ENCODE measurements at regions not wholly inside any gene's neighbourhood (a gene's known extent, or its start where the extent isn't known, plus 50 kb on each side); places are given as distances from the start of the nearest gene placed in this dataset.

DNA sequence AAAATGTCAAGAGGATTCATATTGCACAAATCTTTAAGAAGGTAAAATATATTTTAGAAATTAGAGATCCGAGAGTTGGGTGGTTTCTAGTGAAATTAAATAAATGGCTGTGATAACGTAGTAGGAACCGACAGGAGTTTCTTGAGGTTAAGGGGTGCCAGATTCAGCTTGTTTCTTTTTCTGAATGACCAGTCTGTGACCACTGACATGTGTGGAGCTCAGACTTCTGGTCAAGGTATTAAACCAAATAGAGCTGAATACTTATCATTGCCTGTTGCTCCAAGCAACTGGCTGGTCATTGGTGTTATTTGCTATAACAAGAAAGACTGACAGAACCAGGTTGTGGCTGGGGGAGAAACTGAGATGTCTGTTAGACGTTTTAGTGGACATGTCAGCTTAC, 408.2 kb upstream of the HS6ST1 start:
- no peak overlapping the region for H3K27ac ChIP-seq (ENCODE audit: control insufficient read depth, insufficient read depth, low read length)
- H2AFZ ChIP-seq (ENCODE audit: control insufficient read depth, low read length) = no peak overlapping the region
- no peaks in the 10 kb centered on the region for H3K9me3 ChIP-seq (ENCODE audit: control insufficient read depth, low read depth, low read length)
- TF ChIP-seq EZH2 (IDR thresholded peaks at IDR 0.05; ENCODE audit: low read length) = no peak
- TF ChIP-seq, protein P1, sequence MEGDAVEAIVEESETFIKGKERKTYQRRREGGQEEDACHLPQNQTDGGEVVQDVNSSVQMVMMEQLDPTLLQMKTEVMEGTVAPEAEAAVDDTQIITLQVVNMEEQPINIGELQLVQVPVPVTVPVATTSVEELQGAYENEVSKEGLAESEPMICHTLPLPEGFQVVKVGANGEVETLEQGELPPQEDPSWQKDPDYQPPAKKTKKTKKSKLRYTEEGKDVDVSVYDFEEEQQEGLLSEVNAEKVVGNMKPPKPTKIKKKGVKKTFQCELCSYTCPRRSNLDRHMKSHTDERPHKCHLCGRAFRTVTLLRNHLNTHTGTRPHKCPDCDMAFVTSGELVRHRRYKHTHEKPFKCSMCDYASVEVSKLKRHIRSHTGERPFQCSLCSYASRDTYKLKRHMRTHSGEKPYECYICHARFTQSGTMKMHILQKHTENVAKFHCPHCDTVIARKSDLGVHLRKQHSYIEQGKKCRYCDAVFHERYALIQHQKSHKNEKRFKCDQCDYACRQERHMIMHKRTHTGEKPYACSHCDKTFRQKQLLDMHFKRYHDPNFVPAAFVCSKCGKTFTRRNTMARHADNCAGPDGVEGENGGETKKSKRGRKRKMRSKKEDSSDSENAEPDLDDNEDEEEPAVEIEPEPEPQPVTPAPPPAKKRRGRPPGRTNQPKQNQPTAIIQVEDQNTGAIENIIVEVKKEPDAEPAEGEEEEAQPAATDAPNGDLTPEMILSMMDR (optimal IDR thresholded peaks at IDR 0.05 in 1 of 3, IDR thresholded peaks at IDR 0.05 in 1 of 3, conservative IDR thresholded peaks at IDR 0.05 in 1 of 3; ENCODE audit: extremely low read depth in 1 of 3, insufficient read depth in 2 of 3, low read length in 3 of 3) = no peak
- dilution Hi-C loops (cut with MboI; ENCODE audit: extremely low pct_ligation_motif_present, low sequenced_read_pairs) = no loop called here
- H3K36me3 ChIP-seq (ENCODE audit: control insufficient read depth in 2 of 2, extremely low read depth in 1 of 2, insufficient read depth in 2 of 2, low read length in 2 of 2) = no peaks in the 10 kb centered on the region
- H3K79me2 ChIP-seq (ENCODE audit: control insufficient read depth, insufficient read depth, low read length) = no peaks in the 10 kb centered on the region
- H3K4me2 ChIP-seq (ENCODE audit: control insufficient read depth, extremely low read depth, insufficient read depth, low read depth, low read length) = no peak overlapping the region
- no peaks in the 10 kb centered on the region for H3K27me3 ChIP-seq (ENCODE audit: control insufficient read depth, extremely low read depth, insufficient read depth, low read length)
- no peaks in the 10 kb centered on the region for H4K20me1 ChIP-seq (ENCODE audit: control insufficient read depth, extremely low read depth, insufficient read depth, low read length)
- H3K4me3 ChIP-seq (ENCODE audit: control insufficient read depth in 2 of 3, extremely low read depth in 1 of 3, insufficient read depth in 2 of 3, low read depth in 1 of 3, low read length in 3 of 3) = no peak overlapping the region
- no peaks in the 10 kb centered on the region for H3K9me1 ChIP-seq (ENCODE audit: control insufficient read depth, extremely low read depth, insufficient read depth, low read length)
- FAIRE-seq (no peak), DNase-seq (ENCODE audit: low read depth, low spot score) (no peak)
- H3K4me1 ChIP-seq (ENCODE audit: control insufficient read depth, extremely low read depth, insufficient read depth, low read length) = no peaks in the 10 kb centered on the region
- no peak overlapping the region for H3K9ac ChIP-seq (ENCODE audit: control insufficient read depth, extremely low read depth, insufficient read depth, low read length)

DNA sequence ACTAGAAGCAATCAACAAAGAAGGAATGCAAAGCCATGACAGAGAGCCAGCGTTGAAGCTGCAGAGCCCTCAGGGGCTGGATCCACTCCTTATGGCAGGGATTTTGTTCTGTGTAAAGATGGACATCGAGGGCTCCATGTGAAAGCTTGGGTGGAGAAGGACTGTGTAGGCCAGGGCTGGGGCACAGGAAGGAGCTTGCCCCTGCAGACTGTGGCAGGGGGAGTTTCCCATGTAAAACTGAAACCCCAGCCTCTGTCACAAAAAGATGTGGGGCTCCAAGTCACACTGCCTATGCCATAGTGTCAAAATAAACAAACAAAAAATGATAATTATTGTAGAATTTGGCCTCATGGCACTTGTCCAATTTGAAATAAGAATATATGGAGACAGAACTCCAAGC, 408.7 kb upstream of the HS6ST1 start:
- Histone ChIP-seq H3K4me2 (ENCODE audit: control insufficient read depth, extremely low read depth, insufficient read depth, low read depth, low read length) (no peak overlapping the region), H3K9me3 (ENCODE audit: control insufficient read depth, low read depth, low read length) (no peaks in the 10 kb centered on the region), H3K4me1 (ENCODE audit: control insufficient read depth, extremely low read depth, insufficient read depth, low read length) (no peaks in the 10 kb centered on the region), H3K9me1 (ENCODE audit: control insufficient read depth, extremely low read depth, insufficient read depth, low read length) (no peaks in the 10 kb centered on the region), H2AFZ (ENCODE audit: control insufficient read depth, low read length) (no peak overlapping the region), H3K27me3 (ENCODE audit: control insufficient read depth, extremely low read depth, insufficient read depth, low read length) (peaks cover 3% of the 10 kb centered on the region), H3K27ac (ENCODE audit: control insufficient read depth, insufficient read depth, low read length) (no peak overlapping the region), H3K36me3 (ENCODE audit: control insufficient read depth in 2 of 2, extremely low read depth in 1 of 2, insufficient read depth in 2 of 2, low read length in 2 of 2) (no peaks in the 10 kb centered on the region), H4K20me1 (ENCODE audit: control insufficient read depth, extremely low read depth, insufficient read depth, low read length) (no peaks in the 10 kb centered on the region), H3K79me2 (ENCODE audit: control insufficient read depth, insufficient read depth, low read length) (no peaks in the 10 kb centered on the region), H3K9ac (ENCODE audit: control insufficient read depth, extremely low read depth, insufficient read depth, low read length) (no peak overlapping the region), H3K4me3 (ENCODE audit: control insufficient read depth in 2 of 3, extremely low read depth in 1 of 3, insufficient read depth in 2 of 3, low read depth in 1 of 3, low read length in 3 of 3) (no peak overlapping the region)
- no peak for TF ChIP-seq EZH2 (IDR thresholded peaks at IDR 0.05; ENCODE audit: low read length)
- TF ChIP-seq, protein P1 (optimal IDR thresholded peaks at IDR 0.05 in 1 of 3, IDR thresholded peaks at IDR 0.05 in 1 of 3, conservative IDR thresholded peaks at IDR 0.05 in 1 of 3; ENCODE audit: extremely low read depth in 1 of 3, insufficient read depth in 2 of 3, low read length in 3 of 3) = no peak
- dilution Hi-C loops (cut with MboI; ENCODE audit: extremely low pct_ligation_motif_present, low sequenced_read_pairs) = no loop called here
- no peak for DNase-seq (ENCODE audit: low read depth, low spot score)
- FAIRE-seq = no peak
